ENCODE measurements at regions not wholly inside any gene's neighbourhood (a gene's known extent, or its start where the extent isn't known, plus 50 kb on each side); places are given as distances from the start of the nearest gene placed in this dataset.

- no peaks in the 10 kb centered on the region for H3K27me3 ChIP-seq
- WGBS, 2 donors: 68 to 70% methylated on average over 2 of the region's 2 CpGs
- H3K27ac ChIP-seq: no peak overlapping the region
- no peaks in the 10 kb centered on the region for H3K4me1 ChIP-seq
- H3K9me3 ChIP-seq: no peaks in the 10 kb centered on the region
- no peaks in the 10 kb centered on the region for H3K36me3 ChIP-seq (ENCODE audit: low read depth, missing control alignments)
- intact Hi-C loops (cut with DNase I; ENCODE audit: low total_unique reads): no loop called here
- DNase-seq: no peak
- H3K4me3 ChIP-seq: no peak overlapping the region
- TF ChIP-seq CTCF (IDR thresholded peaks at IDR 0.05) (no peak), POLR2A (IDR thresholded peaks at IDR 0.05) (no peak)
Observed at GRCh38 chr1:79663916-79664315, 657.4 kb upstream of the ADGRL4 start.

- Histone ChIP-seq H3K27me3 (no peaks in the 10 kb centered on the region), H3K4me3 (no peak overlapping the region), H3K36me3 (ENCODE audit: low read depth, missing control alignments) (no peaks in the 10 kb centered on the region), H3K9me3 (no peaks in the 10 kb centered on the region), H3K27ac (no peak overlapping the region), H3K4me1 (no peaks in the 10 kb centered on the region)
- no peak for TF ChIP-seq POLR2A (IDR thresholded peaks at IDR 0.05)
- no peak for TF ChIP-seq CTCF (IDR thresholded peaks at IDR 0.05)
- intact Hi-C loops (cut with DNase I; ENCODE audit: low total_unique reads): no loop called here
- WGBS, 2 donors: 87 to 91% methylated on average over 1 of the region's 1 CpG
- no peak for DNase-seq
Observed at GRCh38 chr1:79662596-79662995, 656.1 kb upstream of the ADGRL4 start.

GRCh38 chr1:79660129-79660528, 653.6 kb upstream of the ADGRL4 start:
- DNase-seq: no peak
- 85 to 97% methylated on average over 2 of the region's 2 CpGs for WGBS, 2 donors
- no peak for TF ChIP-seq CTCF (IDR thresholded peaks at IDR 0.05)
- TF ChIP-seq POLR2A (IDR thresholded peaks at IDR 0.05): no peak

DNA sequence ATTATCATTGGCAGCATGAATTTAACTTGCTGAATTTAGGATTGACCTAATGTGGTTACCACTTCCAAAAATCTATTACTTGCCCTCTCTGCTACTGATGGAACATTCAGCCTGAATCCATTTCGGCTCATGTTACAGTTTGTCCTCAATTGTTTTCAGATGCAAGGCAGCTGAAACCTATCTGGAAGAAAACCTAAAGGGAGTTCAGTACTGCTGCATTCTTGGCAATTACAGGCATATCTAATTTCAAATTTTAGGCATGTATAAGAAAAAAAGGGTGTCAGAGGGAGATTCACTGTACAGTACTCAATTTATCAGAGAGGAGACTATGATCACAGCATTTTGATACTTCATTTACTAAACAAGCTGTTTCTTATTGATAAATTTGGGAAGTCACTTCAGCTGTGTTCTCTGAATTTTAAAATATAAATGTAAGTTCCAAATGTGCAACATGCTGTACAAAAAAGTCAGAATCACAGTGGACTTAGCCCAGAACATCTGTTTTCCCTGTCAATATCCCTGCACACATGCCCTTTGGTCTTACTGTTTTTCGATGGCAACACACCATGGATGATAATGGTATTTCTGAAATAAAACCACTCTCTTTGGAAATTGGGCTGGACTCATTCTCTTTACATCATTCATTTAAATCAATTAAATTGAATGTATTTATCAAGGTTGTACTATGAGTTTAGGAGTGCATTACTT, 651.6 kb upstream of the ADGRL4 start:
- no peaks in the 10 kb centered on the region for H3K9me3 ChIP-seq
- no peaks in the 10 kb centered on the region for H3K27me3 ChIP-seq
- H3K4me1 ChIP-seq: no peaks in the 10 kb centered on the region
- WGBS, 2 donors: 58 to 61% methylated on average over 2 of the region's 2 CpGs
- no peak overlapping the region for H3K27ac ChIP-seq
- intact Hi-C loops (cut with DNase I; ENCODE audit: low total_unique reads): no loop called here
- H3K36me3 ChIP-seq (ENCODE audit: low read depth, missing control alignments): no peaks in the 10 kb centered on the region
- no peak for TF ChIP-seq POLR2A (IDR thresholded peaks at IDR 0.05)
- no peak for TF ChIP-seq CTCF (IDR thresholded peaks at IDR 0.05)
- H3K4me3 ChIP-seq: no peak overlapping the region
- no peak for DNase-seq

More at GRCh38 chr1:79660129-79660528, 653.6 kb upstream of the ADGRL4 start:
- intact Hi-C loops (cut with DNase I; ENCODE audit: low total_unique reads): no loop called here
- no peak overlapping the region for H3K27ac ChIP-seq
- no peak overlapping the region for H3K4me3 ChIP-seq
- H3K27me3 ChIP-seq: no peaks in the 10 kb centered on the region
- H3K36me3 ChIP-seq (ENCODE audit: low read depth, missing control alignments): no peaks in the 10 kb centered on the region
- no peaks in the 10 kb centered on the region for H3K4me1 ChIP-seq
- no peaks in the 10 kb centered on the region for H3K9me3 ChIP-seq

DNA sequence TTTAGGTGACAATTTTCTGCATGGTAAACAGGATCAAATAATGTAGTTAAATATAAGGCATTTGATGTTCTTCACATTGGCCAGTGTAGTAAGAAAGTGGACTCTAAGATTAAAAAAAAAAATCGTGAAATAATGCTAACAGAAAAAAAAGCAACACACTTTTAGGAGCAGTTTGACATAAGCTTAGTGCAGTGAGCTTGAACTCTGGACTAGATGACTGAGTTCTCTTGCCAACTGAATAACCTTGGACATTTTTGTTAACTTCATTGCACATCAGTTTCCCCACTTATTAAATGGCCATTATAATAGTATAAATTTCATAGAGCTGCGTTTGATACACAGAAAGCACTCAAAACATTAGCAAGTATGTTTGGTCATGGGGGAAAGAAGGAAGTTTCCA, 649.3 kb upstream of the ADGRL4 start:
- H3K9me3 ChIP-seq: no peaks in the 10 kb centered on the region
- H3K4me3 ChIP-seq: no peak overlapping the region
- no peaks in the 10 kb centered on the region for H3K27me3 ChIP-seq
- no peak for DNase-seq
- H3K36me3 ChIP-seq (ENCODE audit: low read depth, missing control alignments): no peaks in the 10 kb centered on the region
- intact Hi-C loops (cut with DNase I; ENCODE audit: low total_unique reads): no loop called here
- no peak overlapping the region for H3K27ac ChIP-seq
- no peak for TF ChIP-seq POLR2A (IDR thresholded peaks at IDR 0.05)
- no peak for TF ChIP-seq CTCF (IDR thresholded peaks at IDR 0.05)
- 54 to 55% methylated on average over 2 of the region's 2 CpGs for WGBS, 2 donors
- no peaks in the 10 kb centered on the region for H3K4me1 ChIP-seq
